Esophagus muscularis mucosa (tissue), 4 donors: ENCODE measurements at regions not wholly inside any gene's neighbourhood (a gene's known extent, or its start where the extent isn't known, plus 50 kb on each side); places are given as distances from the start of the nearest gene placed in this dataset.

Experiments
- DNase-seq: peaks from one replicate; pipeline ENCODE4 v3.0.0-alpha.2; 2017; ENCODE audit errors: extremely low spot score
- H3K27ac ChIP-seq, 4 donors: fragments of 200-600 bp; sonication (generic); replicated peaks in 1 of 4; 1 replicate in 3 of 4; 2 replicates in 1 of 4; pipeline ENCODE4 v1.5.1; 2016 to 2019; ENCODE audit warnings: mild to moderate bottlenecking in 1 of 4
- H3K27me3 ChIP-seq, 4 donors: fragments of 200-600 bp; sonication (generic); one replicate each; pipeline versions ENCODE4 v1.5.1 to v1.6.0; 2016 to 2019
- H3K36me3 ChIP-seq, 4 donors: fragments of 200-600 bp; sonication (generic); one replicate each; pipeline ENCODE4 v1.5.1; 2016 to 2019
- H3K4me1 ChIP-seq, 4 donors: fragments of 200-600 bp; sonication (generic); one replicate each; pipeline ENCODE4 v1.5.1; 2016 to 2019
- H3K4me3 ChIP-seq, 4 donors: fragments of 200-600 bp; sonication (generic); 1 replicate in 2 of 4; 2 replicates in 2 of 4; pipeline ENCODE4 v1.5.1; 2016 to 2019; ENCODE audit warnings: mild to moderate bottlenecking in 4 of 4, moderate library complexity in 1 of 4
- H3K9me3 ChIP-seq, 4 donors: fragments of 200-600 bp; sonication (generic); 1 replicate in 3 of 4; 2 replicates in 1 of 4; pipeline ENCODE4 v1.5.1; 2016 to 2019
- CTCF ChIP-seq, 3 experiments: fragments of 200-600 bp in 2 of 3; fragments of 450-650 bp in 1 of 3; sonication (generic) in 2 of 3; IDR thresholded peaks; one replicate each; pipeline ENCODE4 v1.5.1; 2017 to 2019; ENCODE audit warnings: antibody characterized with exemption in 3 of 3, mild to moderate bottlenecking in 2 of 3, moderate library complexity in 1 of 3
- EP300 ChIP-seq: sonication (generic); formaldehyde crosslinking; IDR thresholded peaks from one replicate; pipeline ENCODE4 v1.6.1; 2017; ENCODE audit warnings: antibody characterized with exemption
- POLR2A ChIP-seq: fragments of 450-650 bp; IDR thresholded peaks from one replicate; pipeline ENCODE4 v1.6.1; 2017; ENCODE audit warnings: antibody characterized with exemption, moderate library complexity, mild to moderate bottlenecking, low read depth
- POLR2AphosphoS5 ChIP-seq, 2 donors: sonication (generic); formaldehyde crosslinking; IDR thresholded peaks; one replicate each; pipeline ENCODE4 v1.6.1; 2017; ENCODE audit warnings: antibody characterized with exemption in 2 of 2
- WGBS: methylation state at CpG from one replicate; pipeline ENCODE4 v1.1.5; 2018; 5-methylcytosine and 5-hydroxymethylcytosine counted together
- intact Hi-C: fragments of 100-400 bp; cut with DNase I; formaldehyde crosslinking; loops from one replicate; pipeline ENCODE4 v1.15.1; 2023
- small RNA-seq, 3 donors: library from RNA; depleted of rRNA; stranded (forward); fragments of <200 nt; gene quantifications; one replicate each; pipeline ENCODE3, GENCODE V24; 2016

- Histone ChIP-seq H3K27ac (no peak overlapping the region), H3K27me3 (no peaks in the 10 kb centered on the region), H3K4me3 (no peak overlapping the region), H3K4me1 (peaks cover 0 to 25% (median 9%) of the 10 kb centered on the region in 4 donors), H3K9me3 (no peaks in the 10 kb centered on the region), H3K36me3 (no peaks in the 10 kb centered on the region)
- WGBS: 95% methylated on average over 2 of the region's 2 CpGs
- TF ChIP-seq POLR2AphosphoS5 (IDR thresholded peaks at IDR 0.05) (no peak), EP300 (no peak), POLR2A (no peak), CTCF (IDR thresholded peaks at IDR 0.05) (no peak)
- peak; percentile 53 for DNase-seq
- intact Hi-C loops: no loop called here
These were observed 52.2 kb upstream of the AKIP1 start for GRCh38 chr11:8858808-8859207.

Small RNA genes lying in the stretch of these regions (small RNA-seq; reads per million reads assigned to genes)
- 0 reads per million in 3 donors for gene RNA5SP330
